ENCODE measurements at regions not wholly inside any gene's neighbourhood (a gene's known extent, or its start where the extent isn't known, plus 50 kb on each side); places are given as distances from the start of the nearest gene placed in this dataset.

- no peak for DNase-seq (ENCODE audit: low read depth)
Observed at GRCh38 chr18:73852789-73853549, 294.7 kb downstream of the FBXO15 start.

GRCh38 chr18:73850782-73851181 is 296.9 kb downstream of the FBXO15 start:
- DNase-seq (ENCODE audit: low read depth) = no peak

GRCh38 chr18:73848656-73849055 is 299.0 kb downstream of the FBXO15 start:
- DNase-seq (ENCODE audit: low read depth) = peak; percentile 96

- DNase-seq (ENCODE audit: low read depth) = no peak
Observed at GRCh38 chr18:73843455-73843854, 304.2 kb downstream of the FBXO15 start.

GRCh38 chr18:73842795-73843394 is 304.7 kb downstream of the FBXO15 start:
- DNase-seq (ENCODE audit: low read depth) = peak; percentile 55

- DNase-seq (ENCODE audit: low read depth) = no peak
Observed at GRCh38 chr18:73841661-73842060, 306.0 kb downstream of the FBXO15 start.

- no peak for DNase-seq (ENCODE audit: low read depth)
Observed at GRCh38 chr18:73840319-73840945, 307.2 kb downstream of the FBXO15 start.

- DNase-seq (ENCODE audit: low read depth) = peak; percentile 60
Observed at GRCh38 chr18:73839441-73839840, 308.2 kb downstream of the FBXO15 start.

- DNase-seq (ENCODE audit: low read depth) = no peak
Observed at GRCh38 chr18:73838107-73838506, 309.5 kb downstream of the FBXO15 start.

GRCh38 chr18:73835656-73836364 is 311.8 kb downstream of the FBXO15 start:
- peak; percentile 34 for DNase-seq (ENCODE audit: low read depth)

GRCh38 chr18:73835039-73835438 is 312.6 kb downstream of the FBXO15 start:
- DNase-seq (ENCODE audit: low read depth) = no peak

GRCh38 chr18:73831688-73832087 is 315.9 kb downstream of the FBXO15 start:
- no peak for DNase-seq (ENCODE audit: low read depth)

GRCh38 chr18:73829146-73829545 is 318.5 kb downstream of the FBXO15 start:
- no peak for DNase-seq (ENCODE audit: low read depth)

- no peak for DNase-seq (ENCODE audit: low read depth)
Observed at GRCh38 chr18:73827801-73828200, 319.8 kb downstream of the FBXO15 start.

- peak; percentile 94 for DNase-seq (ENCODE audit: low read depth)
Observed at GRCh38 chr18:73826098-73826497, 321.5 kb downstream of the FBXO15 start.

- peak; percentile 96 for DNase-seq (ENCODE audit: low read depth)
Observed at GRCh38 chr18:73824671-73825070, 323.0 kb downstream of the FBXO15 start.

- no peak for DNase-seq (ENCODE audit: low read depth)
Observed at GRCh38 chr18:73812423-73812822, 335.2 kb downstream of the FBXO15 start.

- DNase-seq (ENCODE audit: low read depth) = no peak
Observed at GRCh38 chr18:73807551-73808192, 340.0 kb downstream of the FBXO15 start.

- DNase-seq (ENCODE audit: low read depth) = no peak
Observed at GRCh38 chr18:73805991-73806390, 341.6 kb downstream of the FBXO15 start.

- no peak for DNase-seq (ENCODE audit: low read depth)
Observed at GRCh38 chr18:73797419-73797818, 350.2 kb downstream of the FBXO15 start.

GRCh38 chr18:73793386-73793785 is 354.2 kb downstream of the FBXO15 start:
- no peak for DNase-seq (ENCODE audit: low read depth)

GRCh38 chr18:73791081-73791480 is 356.6 kb downstream of the FBXO15 start:
- DNase-seq (ENCODE audit: low read depth) = peak; percentile 93

Measured in fibroblast of gingiva (primary cell).